Osteocyte (in vitro differentiated cells): ENCODE measurements at regions not wholly inside any gene's neighbourhood (a gene's known extent, or its start where the extent isn't known, plus 50 kb on each side); places are given as distances from the start of the nearest gene placed in this dataset.

Experiments used
- DNase-seq: peaks from one replicate; pipeline ENCODE4 v3.0.0; 2021; ENCODE audit warnings: mixed read lengths; ENCODE audit not compliant: unreplicated experiment; ENCODE audit errors: extremely low spot score
- H3K27ac Mint-ChIP-seq: one replicate; pipeline ENCODE4 v1.8.0; 2021; ENCODE audit warnings: mild to moderate bottlenecking, mixed read lengths; ENCODE audit not compliant: unreplicated experiment
- H3K27me3 Mint-ChIP-seq: one replicate; pipeline ENCODE4 v1.8.0; 2021; ENCODE audit warnings: mixed read lengths; ENCODE audit not compliant: unreplicated experiment
- H3K36me3 Mint-ChIP-seq: one replicate; pipeline ENCODE4 v1.8.0; 2021; ENCODE audit warnings: mixed read lengths; ENCODE audit not compliant: unreplicated experiment
- H3K4me1 Mint-ChIP-seq: one replicate; pipeline ENCODE4 v1.8.0; 2021; ENCODE audit warnings: mixed read lengths; ENCODE audit not compliant: unreplicated experiment
- H3K4me3 Mint-ChIP-seq: one replicate; pipeline ENCODE4 v1.8.0; 2021; ENCODE audit warnings: mild to moderate bottlenecking, moderate library complexity, mixed read lengths; ENCODE audit not compliant: unreplicated experiment
- H3K9me3 Mint-ChIP-seq: one replicate; pipeline ENCODE4 v1.8.0; 2021; ENCODE audit warnings: mixed read lengths; ENCODE audit not compliant: unreplicated experiment
- CTCF ChIP-seq: fragments of 200-600 bp; sonication (generic); IDR thresholded peaks from 2 replicates; pipeline ENCODE4 v1.5.0; 2021; ENCODE audit warnings: antibody characterized with exemption, mild to moderate bottlenecking, moderate library complexity

GRCh38 chr2:164205347-164205746, 415.9 kb downstream of the GRB14 start:
- peaks cover 21% of the 10 kb centered on the region for H3K4me1 Mint-ChIP-seq
- H3K9me3 Mint-ChIP-seq = peaks cover 2% of the 10 kb centered on the region
- DNase-seq = no peak
- no peak overlapping the region for H3K4me3 Mint-ChIP-seq
- no peak for TF ChIP-seq CTCF
- H3K27ac Mint-ChIP-seq = no peak overlapping the region
- no peaks in the 10 kb centered on the region for H3K27me3 Mint-ChIP-seq
- no peaks in the 10 kb centered on the region for H3K36me3 Mint-ChIP-seq

GRCh38 chr2:164203131-164203530, 418.2 kb downstream of the GRB14 start:
- H3K27ac Mint-ChIP-seq = no peak overlapping the region
- peaks cover 13% of the 10 kb centered on the region for H3K9me3 Mint-ChIP-seq
- no peak overlapping the region for H3K4me3 Mint-ChIP-seq
- H3K27me3 Mint-ChIP-seq = no peaks in the 10 kb centered on the region
- H3K36me3 Mint-ChIP-seq = peaks cover 1% of the 10 kb centered on the region
- TF ChIP-seq CTCF = no peak
- peaks cover 21% of the 10 kb centered on the region for H3K4me1 Mint-ChIP-seq
- DNase-seq = no peak

GRCh38 chr2:164198256-164198655, 423.0 kb downstream of the GRB14 start:
- Mint-ChIP-seq H3K4me1 (no peaks in the 10 kb centered on the region), H3K4me3 (no peak overlapping the region), H3K36me3 (peaks cover 1% of the 10 kb centered on the region), H3K27me3 (no peaks in the 10 kb centered on the region), H3K9me3 (peaks cover 13% of the 10 kb centered on the region), H3K27ac (no peak overlapping the region)
- no peak for TF ChIP-seq CTCF
- no peak for DNase-seq

GRCh38 chr2:164190700-164191099, 430.6 kb downstream of the GRB14 start:
- Mint-ChIP-seq H3K36me3 (peaks cover 2% of the 10 kb centered on the region), H3K4me1 (no peaks in the 10 kb centered on the region), H3K4me3 (no peak overlapping the region), H3K27me3 (no peaks in the 10 kb centered on the region), H3K9me3 (peaks cover 4% of the 10 kb centered on the region), H3K27ac (no peak overlapping the region)
- TF ChIP-seq CTCF = no peak
- DNase-seq = no peak

GRCh38 chr2:164189851-164190250, 431.4 kb downstream of the GRB14 start:
- H3K27me3 Mint-ChIP-seq = no peaks in the 10 kb centered on the region

More at GRCh38 chr2:164189851-164190250, 431.4 kb downstream of the GRB14 start:
- no peak overlapping the region for H3K4me3 Mint-ChIP-seq
- H3K4me1 Mint-ChIP-seq = no peaks in the 10 kb centered on the region
- H3K27ac Mint-ChIP-seq = no peak overlapping the region
- peaks cover 2% of the 10 kb centered on the region for H3K36me3 Mint-ChIP-seq
- no peak for TF ChIP-seq CTCF
- DNase-seq = no peak
- H3K9me3 Mint-ChIP-seq = peaks cover 4% of the 10 kb centered on the region
